HEK293T (cell line): ENCODE measurements at regions not wholly inside any gene's neighbourhood (a gene's known extent, or its start where the extent isn't known, plus 50 kb on each side); places are given as distances from the start of the nearest gene placed in this dataset.

Source experiments
- ARNT ChIP-seq: fragments of 450-650 bp; IDR thresholded peaks from 2 replicates; pipeline ENCODE4 v1.6.1; 2017; ENCODE audit warnings: mild to moderate bottlenecking
- CTBP1 ChIP-seq: fragments of 450-650 bp; IDR thresholded peaks from 2 replicates; pipeline ENCODE4 v1.6.1; 2016; ENCODE audit warnings: borderline replicate concordance
- ELF4 ChIP-seq: fragments of 450-650 bp; IDR thresholded peaks from 2 replicates; pipeline ENCODE4 v1.6.1; 2017; ENCODE audit warnings: antibody characterized with exemption
- SUZ12 ChIP-seq: fragments of 450-650 bp; IDR thresholded peaks from 2 replicates; pipeline ENCODE4 v1.6.1; 2016; ENCODE audit warnings: mild to moderate bottlenecking

- no peak for TF ChIP-seq ARNT
- TF ChIP-seq CTBP1 = no peak
- TF ChIP-seq ELF4 = no peak
- no peak for TF ChIP-seq SUZ12
Measured at GRCh38 chr14:97024300-97024699, 227.1 kb downstream of the VRK1 start.
